GM23338 (cell line): ENCODE measurements at regions not wholly inside any gene's neighbourhood (a gene's known extent, or its start where the extent isn't known, plus 50 kb on each side); places are given as distances from the start of the nearest gene placed in this dataset.

Source experiments
- ATAC-seq: fragments of 200-7000 bp; cut with Tn5 transposase; 3 replicates; pipeline ENCODE4 v1.9.1; 2020
- DNase-seq: peaks from one replicate; pipeline ENCODE4 v3.0.0-alpha.2; 2015; ENCODE audit warnings: low spot score
- H2AFZ ChIP-seq: fragments of 200-600 bp; sonication (generic); 2 replicates; pipeline ENCODE4 v1.8.0; 2016; ENCODE audit warnings: antibody characterized with exemption, mild to moderate bottlenecking, moderate library complexity
- H3F3A ChIP-seq: fragments of 200-600 bp; sonication (generic); replicated peaks from 2 replicates; pipeline ENCODE4 v1.8.0; 2017; ENCODE audit warnings: antibody characterized with exemption, mixed run types, low read depth
- H3K27ac ChIP-seq: fragments of 200-600 bp; sonication (generic); 2 replicates; pipeline ENCODE4 v1.6.1; 2016; ENCODE audit warnings: low read depth
- H3K27me3 ChIP-seq: fragments of 200-600 bp; sonication (generic); 2 replicates; pipeline ENCODE4 v1.8.0; 2016; ENCODE audit warnings: mild to moderate bottlenecking, mixed run types, moderate library complexity; ENCODE audit not compliant: insufficient read depth
- H3K36me3 ChIP-seq: fragments of 200-600 bp; sonication (generic); 2 replicates; pipeline ENCODE4 v1.8.0; 2016; ENCODE audit warnings: mild to moderate bottlenecking; ENCODE audit not compliant: insufficient read depth
- H3K4me1 ChIP-seq: fragments of 200-600 bp; sonication (generic); 2 replicates; pipeline ENCODE4 v1.8.0; 2016; ENCODE audit warnings: mild to moderate bottlenecking, moderate library complexity; ENCODE audit not compliant: insufficient read depth
- H3K4me2 ChIP-seq: fragments of 200-600 bp; sonication (generic); 2 replicates; pipeline ENCODE4 v1.7.1; 2017; ENCODE audit warnings: mixed run types
- H3K4me3 ChIP-seq: fragments of 200-600 bp; sonication (generic); 2 replicates; pipeline ENCODE4 v1.6.1; 2016; ENCODE audit warnings: mixed run types
- H3K79me2 ChIP-seq: fragments of 200-600 bp; sonication (generic); replicated peaks from 2 replicates; pipeline ENCODE4 v1.8.0; 2017; ENCODE audit warnings: mild to moderate bottlenecking; ENCODE audit not compliant: insufficient read depth
- H3K9me2 ChIP-seq: fragments of 200-600 bp; sonication (generic); 2 replicates; pipeline ENCODE4 v1.8.0; 2017; ENCODE audit not compliant: insufficient read depth
- H4K20me1 ChIP-seq: fragments of 200-600 bp; sonication (generic); replicated peaks from 2 replicates; pipeline ENCODE4 v1.8.0; 2017; ENCODE audit warnings: mild to moderate bottlenecking; ENCODE audit not compliant: insufficient read depth
- H3K27ac Mint-ChIP-seq: 2 replicates; pipeline ENCODE4 v1.8.0; 2020; ENCODE audit warnings: inconsistent platforms, mild to moderate bottlenecking, moderate library complexity, mixed read lengths
- H3K27me3 Mint-ChIP-seq: 3 replicates; pipeline ENCODE4 v1.8.0; 2022; ENCODE audit warnings: low read depth, mild to moderate bottlenecking, moderate library complexity, mixed read lengths, inconsistent platforms; ENCODE audit not compliant: insufficient read depth, poor library complexity
- H3K36me3 Mint-ChIP-seq: 3 replicates; pipeline ENCODE4 v1.8.0; 2021; ENCODE audit warnings: low read depth, mild to moderate bottlenecking, inconsistent platforms, moderate library complexity, mixed read lengths
- H3K4me1 Mint-ChIP-seq: 3 replicates; pipeline ENCODE4 v1.8.0; 2020; ENCODE audit warnings: mild to moderate bottlenecking, inconsistent platforms, mixed read lengths
- H3K4me3 Mint-ChIP-seq: 3 replicates; pipeline ENCODE4 v1.8.0; 2021; ENCODE audit warnings: moderate library complexity, mild to moderate bottlenecking, inconsistent platforms, mixed read lengths
- H3K9me3 Mint-ChIP-seq: 3 replicates; pipeline ENCODE4 v1.8.0; 2020; ENCODE audit warnings: moderate library complexity, mild to moderate bottlenecking, inconsistent platforms, mixed read lengths
- CTCF ChIP-seq, 2 experiments: fragments of 200-600 bp in 1 of 2; sonication (generic) in 1 of 2; conservative IDR thresholded peaks; 2 replicates each; pipeline versions ENCODE4 v1.5.1 to v1.6.1; 2016 to 2017; ENCODE audit warnings: antibody characterized with exemption in 2 of 2, low read depth in 2 of 2, mild to moderate bottlenecking in 2 of 2, moderate library complexity in 1 of 2
- EZH2 ChIP-seq: fragments of 200-600 bp; sonication (generic); IDR thresholded peaks from one replicate; pipeline ENCODE4 v1.8.0; 2017; ENCODE audit warnings: antibody characterized with exemption, mild to moderate bottlenecking, low read depth; ENCODE audit not compliant: unreplicated experiment
- EZH2phosphoT487 ChIP-seq: fragments of 200-600 bp; sonication (generic); IDR thresholded peaks from one replicate; pipeline ENCODE4 v1.8.1; 2018; ENCODE audit warnings: antibody characterized with exemption; ENCODE audit not compliant: unreplicated experiment
- JUNB ChIP-seq: IDR thresholded peaks from one replicate; pipeline ENCODE4 v1.6.1; 2016; ENCODE audit warnings: antibody characterized with exemption; ENCODE audit not compliant: unreplicated experiment
- NANOG ChIP-seq: IDR thresholded peaks from 2 replicates; pipeline ENCODE4 v1.6.1; 2016; ENCODE audit warnings: antibody characterized with exemption, borderline replicate concordance
- POLR2AphosphoS5 ChIP-seq: IDR thresholded peaks from 2 replicates; pipeline ENCODE4 v1.6.1; 2016; ENCODE audit warnings: antibody characterized with exemption, low read depth
- REST ChIP-seq: IDR thresholded peaks from one replicate; pipeline ENCODE4 v1.6.1; 2018; ENCODE audit warnings: antibody characterized with exemption; ENCODE audit not compliant: unreplicated experiment
- STAT1 ChIP-seq: IDR thresholded peaks from one replicate; pipeline ENCODE4 v1.6.1; 2016; ENCODE audit warnings: antibody characterized with exemption; ENCODE audit not compliant: unreplicated experiment
- ZNF114 ChIP-seq: fragments of 250-450 bp; sonication (Bioruptor Pico); IDR thresholded peaks from 2 replicates; pipeline ENCODE4 v1.5.0; 2020; ENCODE audit warnings: mild to moderate bottlenecking, moderate library complexity
- ZNF331 ChIP-seq: fragments of 250-450 bp; sonication (Bioruptor Pico); IDR thresholded peaks from 2 replicates; pipeline ENCODE4 v1.5.0; 2020; ENCODE audit warnings: low read depth, mild to moderate bottlenecking, moderate library complexity
- TF ChIP-seq, protein P1 (sequence below): IDR thresholded peaks from 2 replicates; pipeline ENCODE4 v1.6.1; 2016; ENCODE audit warnings: antibody characterized with exemption

DNA sequence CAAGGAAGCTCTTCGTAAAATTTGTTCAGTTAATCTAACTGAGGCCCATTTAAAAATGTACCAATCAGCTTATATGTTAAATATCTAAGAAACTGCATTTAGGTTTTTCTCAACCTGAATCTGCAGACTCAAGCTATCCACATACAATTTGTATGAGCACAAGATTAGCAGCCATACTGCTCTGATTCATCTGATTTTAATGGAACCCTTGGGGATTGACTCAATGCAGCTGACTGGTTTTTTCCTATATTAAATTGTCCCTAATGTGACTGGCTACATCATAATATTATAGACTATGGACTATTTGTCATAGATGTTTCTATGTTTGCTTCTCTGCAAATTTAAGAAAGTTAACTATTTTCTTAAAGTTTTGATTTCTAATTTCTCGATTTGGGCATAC is 451.0 kb upstream of the TUSC1 start (continued):
- TF ChIP-seq, protein P1, sequence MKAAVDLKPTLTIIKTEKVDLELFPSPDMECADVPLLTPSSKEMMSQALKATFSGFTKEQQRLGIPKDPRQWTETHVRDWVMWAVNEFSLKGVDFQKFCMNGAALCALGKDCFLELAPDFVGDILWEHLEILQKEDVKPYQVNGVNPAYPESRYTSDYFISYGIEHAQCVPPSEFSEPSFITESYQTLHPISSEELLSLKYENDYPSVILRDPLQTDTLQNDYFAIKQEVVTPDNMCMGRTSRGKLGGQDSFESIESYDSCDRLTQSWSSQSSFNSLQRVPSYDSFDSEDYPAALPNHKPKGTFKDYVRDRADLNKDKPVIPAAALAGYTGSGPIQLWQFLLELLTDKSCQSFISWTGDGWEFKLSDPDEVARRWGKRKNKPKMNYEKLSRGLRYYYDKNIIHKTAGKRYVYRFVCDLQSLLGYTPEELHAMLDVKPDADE = no peak
- TF ChIP-seq ZNF331 (no peak), REST (no peak), EZH2 (no peak), NANOG (no peak)

DNA sequence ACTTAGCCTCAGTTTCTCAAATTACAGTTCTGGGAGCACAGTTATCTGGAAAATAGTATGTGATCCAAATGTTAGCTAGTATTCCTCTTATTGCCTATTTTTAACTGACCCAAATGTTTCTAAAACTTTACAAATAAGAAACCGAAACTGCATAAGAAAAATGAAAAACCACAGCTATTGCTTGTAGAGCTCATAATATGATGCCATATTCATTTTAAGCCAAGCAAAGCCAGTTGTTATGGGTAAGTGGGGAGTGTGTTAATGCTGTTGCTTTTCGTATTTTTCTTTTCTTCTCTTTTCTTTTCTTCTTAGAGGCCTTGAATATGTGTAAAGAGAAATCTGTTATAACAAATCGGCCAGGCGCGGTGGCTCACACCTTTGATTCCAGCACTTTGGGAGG is 447.4 kb upstream of the TUSC1 start:
- no peak overlapping the region for H3K4me3 Mint-ChIP-seq
- no peak for TF ChIP-seq CTCF (conservative IDR thresholded peaks at IDR 0.05; ENCODE audit: low read depth in 2 of 2)
- TF ChIP-seq, protein P1 = no peak
- no peak for TF ChIP-seq STAT1
- TF ChIP-seq ZNF331 = no peak
- TF ChIP-seq POLR2AphosphoS5 = no peak
- TF ChIP-seq EZH2phosphoT487 = no peak
- TF ChIP-seq ZNF114 (CRISPR knock-in tag) = no peak
- no peak for TF ChIP-seq REST
- TF ChIP-seq JUNB = no peak

More for the DNA sequence above, 447.4 kb upstream of the TUSC1 start:
- Histone ChIP-seq H3K36me3 (no peaks in the 10 kb centered on the region), H3F3A (no peaks in the 10 kb centered on the region), H3K4me2 (no peak overlapping the region), H3K27me3 (no peaks in the 10 kb centered on the region), H2AFZ (no peak overlapping the region), H3K9me2 (no peaks in the 10 kb centered on the region), H3K79me2 (no peaks in the 10 kb centered on the region), H3K4me3 (no peak overlapping the region), H4K20me1 (no peaks in the 10 kb centered on the region), H3K27ac (no peak overlapping the region), H3K4me1 (no peaks in the 10 kb centered on the region)
- peaks cover 4% of the 10 kb centered on the region for H3K27me3 Mint-ChIP-seq
- H3K36me3 Mint-ChIP-seq = no peaks in the 10 kb centered on the region
- ATAC-seq = no peak
- H3K9me3 Mint-ChIP-seq = no peaks in the 10 kb centered on the region
- no peak for DNase-seq
- H3K4me1 Mint-ChIP-seq = no peaks in the 10 kb centered on the region
- no peak overlapping the region for H3K27ac Mint-ChIP-seq
